NCI-H2196 treated with DMSO at 0.1 percent for 48 hours (cell line): ENCODE measurements at regions not wholly inside any gene's neighbourhood (a gene's known extent, or its start where the extent isn't known, plus 50 kb on each side); places are given as distances from the start of the nearest gene placed in this dataset.

Experiments used
- DNase-seq: peaks from one replicate; lab custom pipeline; 2025; ENCODE audit not compliant: unreplicated experiment; lab: John Stamatoyannopoulos, UW

DNA sequence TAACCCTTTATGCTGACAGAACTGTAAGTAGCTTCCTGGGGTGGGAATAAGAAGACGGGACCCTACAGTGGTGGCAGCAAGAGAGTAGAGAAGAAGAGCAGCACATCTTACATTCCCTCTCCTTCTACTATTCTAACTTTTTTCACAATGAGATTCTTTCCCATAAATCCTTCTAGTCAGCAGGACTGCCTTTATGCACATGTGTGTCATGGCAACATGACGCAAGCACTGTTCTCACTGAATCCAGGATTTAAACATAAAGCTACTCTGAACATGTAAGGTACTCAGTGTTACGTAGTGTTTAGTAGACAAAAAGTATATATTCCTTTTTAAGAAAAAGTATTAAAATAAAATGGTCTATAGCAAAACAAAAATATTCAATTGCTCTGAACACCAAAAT is 309.7 kb upstream of the LYPLAL1 start:
- no peak for DNase-seq

DNA sequence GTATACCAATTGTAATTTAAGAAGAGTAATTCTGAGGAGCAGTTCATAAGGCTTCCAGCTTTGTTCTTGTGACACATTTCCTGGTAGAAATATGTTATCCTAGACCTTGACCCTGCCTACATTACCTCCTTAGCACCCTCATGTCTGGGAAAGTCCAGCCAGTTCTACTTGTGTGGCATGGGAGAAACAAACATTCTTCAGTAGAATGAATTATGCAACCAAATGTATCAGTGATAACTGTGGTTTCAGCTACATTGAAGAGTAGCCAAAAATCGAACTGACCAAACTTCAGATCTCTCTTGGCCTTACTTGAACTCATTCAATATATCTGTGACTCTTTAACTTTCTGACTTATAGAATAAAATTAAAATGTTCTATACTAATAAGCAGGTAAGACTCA is 308.1 kb upstream of the LYPLAL1 start:
- no peak for DNase-seq

DNA sequence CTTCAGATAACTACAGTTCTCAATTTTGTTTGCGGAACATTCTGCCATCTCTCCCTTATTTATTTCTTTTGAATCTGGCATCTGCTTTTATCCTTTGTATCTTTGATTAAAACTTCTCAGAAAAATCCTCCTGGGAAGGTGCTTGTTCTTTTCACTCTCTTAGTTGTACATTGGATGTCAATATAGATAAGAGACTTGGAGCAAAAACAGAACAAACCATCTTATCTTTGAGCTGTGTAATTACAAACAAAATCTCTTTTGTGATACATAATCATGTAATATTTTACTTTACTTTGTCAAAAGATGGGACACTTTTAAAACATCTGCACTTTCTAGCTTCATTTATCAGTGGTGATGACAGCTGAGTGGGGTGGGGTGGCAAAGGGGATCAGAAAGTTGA is 307.2 kb upstream of the LYPLAL1 start:
- no peak for DNase-seq

DNA sequence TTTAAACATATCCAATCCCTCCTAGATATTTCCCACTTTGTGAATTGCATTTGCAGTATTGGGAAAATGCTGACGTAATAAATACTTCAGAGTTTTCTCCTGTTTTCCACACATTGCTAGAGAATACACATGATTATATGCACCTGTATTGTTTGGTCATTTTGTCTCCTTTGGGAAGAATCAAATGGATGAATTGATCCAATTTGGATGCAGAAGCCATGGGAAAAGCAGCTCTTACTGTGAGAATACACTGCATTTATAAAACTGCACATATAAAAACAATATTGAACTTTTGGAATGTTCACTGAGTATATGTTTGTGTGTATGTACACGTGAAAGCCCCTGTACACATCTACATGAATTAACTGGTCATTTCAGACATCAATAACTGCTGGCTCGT is 306.6 kb upstream of the LYPLAL1 start:
- no peak for DNase-seq

DNA sequence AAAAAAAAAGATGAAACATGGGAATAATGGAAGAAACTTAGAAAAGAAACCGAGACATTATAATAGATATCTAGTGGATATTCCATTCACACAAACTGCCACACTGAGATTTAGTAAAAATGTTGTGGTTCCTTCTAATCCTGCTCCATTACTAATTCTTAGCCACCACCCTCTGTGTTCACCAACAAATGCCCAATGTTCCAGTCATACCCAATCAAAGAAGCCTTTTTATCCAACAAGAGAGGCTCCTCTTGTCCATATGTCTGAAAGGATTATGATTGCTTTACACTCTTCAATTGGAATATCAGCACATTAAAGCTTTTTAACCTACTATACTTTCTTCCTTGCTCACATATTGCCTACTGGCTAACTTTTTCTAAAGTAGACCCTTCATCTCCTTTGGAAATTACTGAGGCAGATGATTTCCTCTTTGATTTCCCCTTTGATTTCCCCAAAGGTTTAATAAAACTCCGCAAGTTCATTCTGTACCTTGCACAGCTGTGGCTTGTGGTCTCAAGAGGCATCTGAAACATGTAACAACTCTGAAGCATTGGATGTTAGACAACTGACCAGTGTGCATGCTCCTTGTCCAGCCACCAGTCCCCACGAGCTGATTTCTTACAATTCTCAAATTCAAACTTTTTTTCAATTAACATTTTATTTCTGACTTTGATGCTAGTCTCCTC is 305.6 kb upstream of the LYPLAL1 start:
- no peak for DNase-seq

DNA sequence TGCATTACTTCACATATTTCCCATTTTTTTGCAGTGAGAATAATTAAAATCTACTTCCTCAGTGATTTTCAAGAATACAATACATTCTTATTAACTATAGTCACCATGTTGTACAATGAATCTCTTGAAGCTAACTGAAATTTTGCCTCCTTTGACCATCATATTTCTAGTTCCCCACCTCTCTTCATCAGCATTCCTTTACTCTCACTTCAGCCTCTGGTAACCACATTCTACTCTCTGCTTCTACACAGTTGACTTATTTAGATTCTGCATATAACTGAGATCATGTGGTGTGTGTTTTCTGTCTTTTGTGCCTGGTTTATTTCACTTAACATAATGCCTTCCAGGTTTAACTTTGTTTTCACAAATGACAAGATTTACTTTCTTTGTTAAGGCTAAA is 304.4 kb upstream of the LYPLAL1 start:
- no peak for DNase-seq

DNA sequence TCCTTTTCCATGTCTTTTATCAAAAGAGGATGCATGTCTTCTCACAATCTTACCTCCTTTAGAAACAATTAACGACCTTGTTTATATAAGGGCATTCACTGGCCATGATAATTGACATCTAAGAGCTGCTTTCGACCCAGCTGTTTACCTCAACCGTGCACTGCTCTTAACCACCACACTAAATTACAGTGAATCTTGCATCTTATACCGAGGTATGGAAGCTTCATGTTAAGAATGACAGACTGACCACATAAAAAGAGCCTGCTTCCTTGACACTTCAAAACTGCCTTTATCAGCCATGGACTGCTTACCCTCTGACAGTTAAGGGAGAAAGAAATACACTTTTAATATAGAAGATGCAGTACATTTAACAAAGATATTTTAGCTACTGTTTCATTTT is 301.7 kb upstream of the LYPLAL1 start:
- no peak for DNase-seq

DNA sequence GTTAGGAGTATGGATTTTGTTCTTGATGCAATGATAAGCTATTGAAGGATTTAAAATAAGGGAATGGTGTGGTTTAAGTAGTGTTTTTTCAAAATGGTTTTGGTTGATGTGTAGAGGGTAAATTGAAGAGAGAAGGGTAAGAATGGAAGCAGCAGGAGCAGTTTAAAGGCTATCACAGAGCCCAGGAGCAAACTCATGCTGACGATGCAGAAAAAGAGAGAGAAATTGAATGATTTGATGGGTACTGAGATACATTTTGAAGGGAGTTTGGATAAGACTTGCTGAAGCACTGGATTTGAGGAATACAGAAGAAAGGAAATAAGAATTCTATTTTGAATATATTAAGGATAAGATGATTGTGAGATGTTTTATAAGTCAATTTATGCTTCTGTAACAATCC is 300.8 kb upstream of the LYPLAL1 start:
- no peak for DNase-seq

DNA sequence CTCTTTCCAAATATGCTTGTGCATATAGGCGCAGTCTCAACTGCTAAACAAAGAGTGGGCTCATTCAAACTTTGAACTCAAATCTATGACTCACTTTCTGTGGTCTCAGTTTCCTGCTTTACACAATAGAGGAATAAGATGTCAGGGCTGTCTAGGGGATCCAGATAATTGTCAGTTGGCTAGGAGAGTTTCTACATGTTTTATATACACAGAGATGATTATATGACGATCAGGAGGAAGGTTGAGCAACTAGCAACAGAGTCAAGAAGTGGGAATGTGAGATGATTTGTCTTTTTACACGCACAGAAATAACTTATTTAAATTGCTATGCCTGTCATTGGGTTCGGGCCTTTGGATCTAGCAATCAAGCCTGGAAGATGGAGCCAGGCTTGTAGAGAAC is 299.4 kb upstream of the LYPLAL1 start:
- DNase-seq = no peak

DNA sequence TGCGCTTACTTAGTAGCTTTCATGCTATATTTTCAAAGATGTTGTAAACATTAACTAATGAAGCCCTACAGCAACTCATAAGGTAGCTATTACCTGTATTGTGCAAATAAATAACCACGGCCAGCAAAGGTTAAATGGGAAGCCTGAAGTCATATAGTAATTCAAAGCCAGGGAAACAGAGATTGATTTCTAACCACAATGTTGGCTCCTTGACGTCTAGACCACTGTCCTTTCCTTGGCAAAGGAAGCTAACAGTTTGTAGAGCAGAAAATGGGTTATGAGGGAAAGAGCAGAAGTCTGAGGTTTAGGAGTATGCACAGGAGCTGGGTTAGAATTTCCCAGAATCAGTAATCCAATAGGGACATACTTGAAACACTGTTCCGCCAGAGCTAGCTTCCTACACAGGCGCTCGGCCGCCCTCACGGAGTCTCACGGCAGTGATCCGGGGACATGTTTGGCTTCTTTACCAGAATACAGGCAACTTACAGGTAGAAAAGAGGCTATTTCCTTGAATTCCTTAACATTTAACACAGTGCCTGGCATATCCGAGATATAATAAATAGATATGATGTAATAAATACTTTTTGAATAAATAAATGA is 298.8 kb upstream of the LYPLAL1 start:
- no peak for DNase-seq

DNA sequence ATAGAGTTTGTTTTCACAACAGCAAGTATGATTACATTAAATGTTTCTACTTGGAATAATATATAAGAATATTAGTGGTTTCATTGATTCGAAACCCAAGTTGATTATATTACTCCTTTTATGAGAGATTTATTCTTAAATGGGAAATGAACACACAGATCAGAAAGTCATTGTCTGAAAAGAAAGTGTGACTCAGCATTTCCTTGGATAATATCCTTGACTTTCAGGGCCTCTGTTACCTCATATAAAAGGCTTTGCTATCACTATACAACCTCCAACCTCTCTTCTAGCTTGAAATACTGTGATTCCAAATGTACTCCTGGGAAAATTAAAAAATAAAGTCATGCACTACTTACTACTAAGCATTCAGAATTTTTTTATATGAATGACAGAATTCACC is 295.3 kb upstream of the LYPLAL1 start:
- DNase-seq = no peak

DNA sequence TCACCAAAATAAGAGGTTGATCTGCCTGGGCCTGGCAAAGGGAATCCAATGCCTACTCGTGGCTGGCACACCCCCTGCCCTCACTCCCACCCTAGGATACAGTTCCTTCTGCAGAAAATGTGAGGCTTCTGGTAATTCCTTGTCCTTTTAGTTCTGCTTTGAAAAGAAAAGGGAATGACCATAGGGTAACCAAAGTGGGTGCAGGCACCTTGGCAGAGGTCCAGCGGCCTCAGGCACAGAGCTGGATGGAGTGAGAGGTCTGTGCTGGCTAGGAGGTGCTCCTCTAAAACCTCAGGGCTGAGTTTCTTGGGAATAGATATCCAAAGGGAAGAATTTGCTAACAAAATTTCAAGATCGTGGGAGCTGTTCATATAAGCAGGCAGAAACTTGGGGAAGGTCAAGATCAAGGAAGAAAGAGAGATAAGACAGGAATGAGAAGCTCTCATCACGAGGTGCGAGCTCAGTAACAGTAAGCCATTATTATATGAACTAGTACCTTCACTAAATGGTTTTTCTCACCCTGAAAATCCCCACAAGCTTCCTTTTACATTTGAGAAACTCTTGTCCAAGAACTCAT is 293.1 kb upstream of the LYPLAL1 start:
- no peak for DNase-seq

DNA sequence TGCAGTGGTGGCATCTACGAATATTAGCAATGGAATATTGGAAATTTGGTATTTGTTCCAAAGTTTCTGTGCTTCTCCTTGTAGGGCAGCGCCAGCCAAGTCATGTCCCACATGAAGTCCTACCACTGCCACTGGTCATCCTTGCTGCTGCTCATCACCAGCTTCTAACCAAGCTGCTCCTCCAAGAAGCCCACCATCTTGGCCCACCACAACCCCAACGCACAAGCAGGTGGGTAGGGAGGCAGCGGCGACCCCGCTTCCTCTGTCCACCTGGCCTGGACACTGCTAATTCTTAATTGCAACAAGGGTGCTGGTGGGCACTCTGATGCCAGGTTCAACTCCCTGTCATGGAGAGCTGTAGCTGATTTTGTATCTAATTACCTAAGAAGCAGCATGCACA is 291.2 kb upstream of the LYPLAL1 start:
- no peak for DNase-seq

DNA sequence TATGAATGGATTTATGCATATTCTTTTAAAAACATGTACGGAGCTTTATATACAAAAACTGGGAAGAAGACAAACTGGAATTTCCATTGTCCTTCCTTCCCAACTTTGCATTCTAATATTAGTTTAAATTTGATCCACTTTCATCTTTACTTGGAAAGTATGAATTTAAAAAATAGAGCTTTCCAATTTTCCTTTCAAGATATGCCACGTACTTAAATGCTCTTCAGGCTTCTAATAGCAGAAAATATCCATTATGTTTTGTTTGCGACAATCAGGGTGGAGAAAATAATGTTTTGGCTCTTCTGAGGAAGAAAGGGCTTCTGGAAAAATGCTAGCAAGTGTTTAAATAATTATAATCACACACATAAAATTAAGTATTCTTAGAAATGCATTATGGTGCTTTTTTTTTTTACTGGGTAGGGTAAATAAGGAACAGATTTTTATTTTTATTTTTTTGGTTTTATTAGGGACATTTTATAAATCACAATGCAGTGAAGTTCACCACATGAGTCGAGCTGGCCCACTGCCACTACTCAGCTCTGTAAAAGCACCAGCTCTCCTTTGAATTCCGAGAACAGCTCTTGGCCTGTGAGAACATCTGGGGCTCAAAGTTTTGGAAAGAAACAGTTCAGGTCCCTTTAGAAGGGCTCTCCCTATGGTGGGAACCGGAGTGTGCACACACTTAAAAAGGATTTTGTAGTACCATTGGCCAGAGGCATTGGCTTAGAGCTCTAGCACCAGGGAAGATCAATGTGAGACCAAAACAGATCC is 287.4 kb upstream of the LYPLAL1 start:
- no peak for DNase-seq

DNA sequence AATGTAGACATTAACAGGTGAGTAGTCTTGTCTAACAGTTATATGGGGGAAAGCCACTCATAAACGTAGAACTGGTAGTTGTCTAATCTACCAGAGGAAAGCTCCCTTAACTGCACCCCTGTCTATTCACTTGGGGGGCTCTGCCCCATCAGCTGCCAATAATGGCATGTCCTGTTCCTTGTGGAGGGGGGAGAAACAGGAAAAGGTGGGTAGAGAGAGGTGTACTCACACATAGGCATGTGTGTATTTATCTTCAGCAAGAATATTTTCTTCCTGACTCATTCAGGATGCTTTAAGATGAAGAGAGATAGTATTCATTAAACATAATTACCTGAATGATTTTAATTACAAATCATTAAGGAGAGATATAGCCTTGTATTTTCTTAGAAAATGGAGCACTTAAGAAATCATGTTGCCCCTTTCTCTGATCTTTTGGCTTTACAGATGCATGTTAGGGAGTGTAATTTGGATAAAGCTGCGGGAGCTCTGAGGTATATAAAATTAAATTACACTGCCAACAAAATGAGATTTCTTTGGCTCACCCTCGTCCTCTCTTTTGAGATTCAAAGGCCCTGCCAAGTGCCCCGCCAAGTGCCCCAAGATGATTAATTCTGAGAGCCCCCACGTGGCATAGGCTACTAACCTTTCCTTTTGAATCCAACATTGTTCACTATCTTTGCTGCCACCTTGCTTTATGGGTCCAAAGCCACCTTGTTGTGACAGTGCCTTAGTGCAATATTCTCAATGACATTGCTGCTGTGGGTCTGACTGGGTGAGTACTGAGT is 286.3 kb upstream of the LYPLAL1 start:
- DNase-seq = no peak

DNA sequence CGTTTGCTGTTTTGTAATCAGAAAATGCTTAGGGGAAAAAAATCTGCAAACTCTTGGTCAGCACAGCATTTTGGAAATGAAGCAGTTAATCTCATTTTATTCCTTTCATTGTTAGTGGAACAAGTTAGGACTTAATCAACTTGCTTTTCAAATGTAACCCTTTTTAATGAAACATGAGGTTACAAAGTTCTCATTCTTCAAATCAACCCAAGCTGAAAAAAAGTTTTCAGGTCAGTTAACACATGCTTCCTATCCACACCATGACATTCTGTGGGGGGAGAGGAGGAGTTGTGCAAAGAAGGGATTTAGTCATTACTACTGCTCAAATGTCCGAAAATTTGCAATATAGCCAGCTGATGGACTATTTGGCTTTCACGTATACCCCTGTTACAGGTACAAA is 283.2 kb upstream of the LYPLAL1 start:
- DNase-seq = no peak

DNA sequence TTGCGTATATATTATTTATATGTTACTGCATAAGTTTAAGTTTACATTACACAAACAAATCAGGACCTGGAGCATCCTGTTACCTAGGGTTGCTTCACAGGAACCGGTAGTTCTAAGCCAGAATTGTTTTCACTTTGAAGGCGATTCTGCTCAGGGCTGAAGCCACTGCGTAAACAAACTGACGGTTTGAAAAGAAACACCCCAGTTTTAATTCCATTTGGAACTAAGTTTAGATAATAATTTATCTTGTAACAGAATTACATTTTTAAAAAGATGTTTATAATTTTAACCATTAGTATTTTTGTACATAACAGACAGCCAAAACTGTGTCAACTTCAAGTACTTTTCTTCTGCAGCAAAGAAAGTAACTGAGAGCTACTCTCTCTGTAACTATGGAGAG is 282.1 kb upstream of the LYPLAL1 start:
- no peak for DNase-seq

DNA sequence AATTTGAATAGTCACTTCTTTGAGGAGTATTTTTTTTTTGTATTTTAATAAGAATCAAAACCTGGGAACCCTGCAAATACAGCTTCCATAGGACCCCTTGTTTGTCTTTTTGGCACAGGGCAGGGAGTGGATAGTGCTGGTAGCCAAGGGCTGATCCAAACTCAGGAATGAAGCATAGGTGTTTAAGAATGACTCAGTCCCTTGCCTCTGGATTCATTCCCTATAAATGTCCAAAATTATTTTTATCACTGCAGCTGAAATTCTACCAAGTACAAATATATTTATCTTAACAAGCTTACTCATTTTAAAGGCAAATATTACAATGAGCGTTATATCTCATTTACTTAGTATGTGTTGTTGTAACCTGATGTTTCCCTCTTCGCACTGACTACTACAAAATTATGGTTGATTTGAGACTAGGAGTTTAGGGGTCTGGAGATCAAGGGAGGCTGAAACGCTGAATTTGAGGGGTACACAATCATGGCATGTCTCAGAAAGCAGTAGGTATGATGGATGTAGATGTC is 278.6 kb upstream of the LYPLAL1 start:
- no peak for DNase-seq

DNA sequence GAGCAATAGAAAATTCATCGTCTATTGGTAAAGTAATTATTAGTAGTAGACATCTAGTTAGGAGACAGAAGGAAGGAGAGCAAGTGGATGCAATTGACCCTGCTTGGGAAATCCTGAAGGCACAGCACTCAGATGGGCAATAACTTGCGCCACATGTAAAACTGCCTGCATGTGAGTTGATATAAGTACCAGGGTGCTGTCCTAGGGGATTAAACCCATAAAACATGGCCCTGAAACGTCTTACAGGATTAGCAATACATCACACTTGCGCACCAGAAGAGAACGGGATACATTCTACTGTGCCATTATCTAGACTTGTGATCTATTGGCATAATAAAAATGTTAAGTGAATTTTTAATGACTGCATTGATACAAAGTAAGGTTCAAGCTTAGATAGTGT is 277.5 kb upstream of the LYPLAL1 start:
- DNase-seq = no peak

DNA sequence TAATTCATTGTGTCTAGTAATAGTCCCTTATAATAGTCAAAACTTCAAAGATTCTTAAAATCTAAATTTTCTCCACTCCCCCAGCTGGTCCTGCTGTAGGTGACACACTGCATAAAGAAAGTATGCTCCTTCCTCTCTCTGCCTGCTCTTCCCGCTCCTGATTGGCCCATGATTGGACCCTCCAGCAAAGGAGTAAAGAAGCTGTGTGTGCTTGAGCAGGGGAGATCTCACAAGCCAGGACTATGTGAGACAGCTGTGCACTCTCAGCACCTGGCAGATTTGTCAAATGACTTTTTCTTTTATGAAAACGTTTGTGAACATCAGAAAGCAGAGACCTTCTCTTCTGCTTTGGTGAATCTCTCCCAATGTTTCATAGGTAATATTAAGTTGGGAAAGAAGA is 274.8 kb upstream of the LYPLAL1 start:
- no peak for DNase-seq

DNA sequence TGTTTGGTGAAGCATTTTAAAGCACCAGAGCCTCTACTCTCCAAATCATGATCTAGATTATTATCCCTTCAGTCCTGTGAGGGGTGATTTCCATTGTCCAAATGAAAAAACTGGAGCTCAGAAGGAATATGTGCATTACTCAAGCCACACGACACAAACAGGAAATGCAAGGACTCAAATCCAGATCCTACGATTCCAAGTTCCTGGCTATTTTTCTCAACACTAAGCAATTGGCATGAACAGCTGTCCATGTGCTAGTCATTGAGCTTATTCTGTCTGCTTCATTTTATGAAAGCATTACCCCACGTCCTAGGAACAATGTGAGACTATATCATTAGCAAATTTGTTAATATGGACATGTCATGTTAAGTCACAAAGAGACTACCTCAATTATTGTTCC is 273.1 kb upstream of the LYPLAL1 start:
- DNase-seq = no peak
